Endothelial cell of umbilical vein (primary cell): ENCODE measurements at regions not wholly inside any gene's neighbourhood (a gene's known extent, or its start where the extent isn't known, plus 50 kb on each side); places are given as distances from the start of the nearest gene placed in this dataset.

Source experiments
- BruUV-seq: library from RNA; stranded (reverse); fragments of 400-500 nt; replicated peaks from 2 replicates; lab custom pipeline; 2021; lab: Mats Ljungman, UMichigan
- CTCF ChIA-PET: fragments of 300-600, 350-600 bp; sonication (Branson Sonifier 250); formaldehyde crosslinking; loops from one replicate; lab custom pipeline; 2021; ENCODE audit warnings: antibody characterized with exemption, inconsistent platforms; lab: Charles Lee
- POLR2A ChIA-PET: fragments of 300-600, 350-600 bp; sonication (Branson Sonifier 250); formaldehyde crosslinking; loops from one replicate; lab custom pipeline; 2021; ENCODE audit warnings: antibody characterized with exemption, inconsistent platforms; lab: Charles Lee
- DNase-seq: peaks from one replicate; pipeline ENCODE4 v3.0.0-alpha.2; 2011; ENCODE audit warnings: low read depth, low spot score
- FAIRE-seq: peaks from 2 replicates; lab custom pipeline; 2011; peaks lifted over from hg19 to GRCh38; lab: Jason Lieb, UNC
- H2AFZ ChIP-seq: 2 replicates; pipeline ENCODE4 v1.6.0; 2012; ENCODE audit warnings: low read depth, low read length, control low read depth, inconsistent platforms
- H3K27ac ChIP-seq: 2 replicates; pipeline ENCODE4 v1.5.1; 2011; ENCODE audit warnings: low read depth, mild to moderate bottlenecking, control low read depth, low read length, moderate library complexity; ENCODE audit not compliant: insufficient read depth
- H3K27me3 ChIP-seq, 2 experiments: 2 replicates each; pipeline versions ENCODE4 v1.6.0 to v1.6.1; 2011; ENCODE audit warnings: low read length in 2 of 2, mixed read lengths in 1 of 2; ENCODE audit not compliant: control insufficient read depth in 2 of 2, insufficient read depth in 2 of 2
- H3K36me3 ChIP-seq, 2 experiments: 2 replicates in 1 of 2; 3 replicates in 1 of 2; pipeline ENCODE4 v1.5.1; 2011; ENCODE audit warnings: low read length in 2 of 2, mild to moderate bottlenecking in 1 of 2, moderate library complexity in 1 of 2; ENCODE audit not compliant: control insufficient read depth in 2 of 2, insufficient read depth in 2 of 2; ENCODE audit errors: extremely low read depth in 1 of 2
- H3K4me1 ChIP-seq: 3 replicates; pipeline ENCODE4 v1.5.1; 2011; ENCODE audit warnings: mild to moderate bottlenecking, low read length; ENCODE audit not compliant: control insufficient read depth, insufficient read depth; ENCODE audit errors: extremely low read depth
- H3K4me2 ChIP-seq: 2 replicates; pipeline ENCODE4 v1.6.1; 2011; ENCODE audit warnings: low read length, control low read depth, mixed read lengths; ENCODE audit not compliant: insufficient read depth
- H3K4me3 ChIP-seq, 3 experiments: fragments of 200-600 bp in 1 of 3; sonication (generic), shearing (Covaris generic) in 1 of 3; replicated peaks in 1 of 3; 2 replicates each; pipeline ENCODE4 v1.5.1; 2011 to 2016; ENCODE audit warnings: control low read depth in 3 of 3, low read length in 3 of 3, mild to moderate bottlenecking in 2 of 3, inconsistent platforms in 1 of 3, low read depth in 1 of 3, moderate library complexity in 1 of 3; ENCODE audit not compliant: insufficient read depth in 1 of 3
- H3K79me2 ChIP-seq: 2 replicates; pipeline ENCODE4 v1.6.0; 2012; ENCODE audit warnings: low read length, inconsistent platforms; ENCODE audit not compliant: control insufficient read depth, insufficient read depth
- H3K9ac ChIP-seq: replicated peaks from 2 replicates; pipeline ENCODE3; 2011; ENCODE audit warnings: low read length, control low read depth; ENCODE audit not compliant: insufficient read depth; ENCODE audit errors: extremely low read depth
- H3K9me1 ChIP-seq: replicated peaks from 3 replicates; pipeline ENCODE4 v1.6.0; 2011; ENCODE audit warnings: mild to moderate bottlenecking, low read length; ENCODE audit not compliant: control insufficient read depth, insufficient read depth; ENCODE audit errors: extremely low read depth
- H3K9me3 ChIP-seq: replicated peaks from 2 replicates; pipeline ENCODE4 v1.5.1; 2012; ENCODE audit warnings: low read length, inconsistent platforms; ENCODE audit not compliant: control insufficient read depth, insufficient read depth
- H4K20me1 ChIP-seq: replicated peaks from 2 replicates; pipeline ENCODE3; 2011; ENCODE audit warnings: mild to moderate bottlenecking, low read length; ENCODE audit not compliant: control insufficient read depth, insufficient read depth; ENCODE audit errors: extremely low read depth
- CTCF ChIP-seq, 2 donors: IDR thresholded peaks; 1 replicate in 1 of 2; 2 replicates in 1 of 2; pipeline ENCODE4 v1.5.1; 2011; ENCODE audit warnings: low read length in 2 of 2, mild to moderate bottlenecking in 2 of 2, moderate library complexity in 2 of 2, control low read depth in 1 of 2, inconsistent platforms in 1 of 2, low read depth in 1 of 2; ENCODE audit not compliant: insufficient read depth in 1 of 2; ENCODE audit errors: extremely low read depth in 1 of 2
- EZH2 ChIP-seq: IDR thresholded peaks from 2 replicates; pipeline ENCODE4 v1.6.1; 2012; ENCODE audit warnings: borderline replicate concordance, low read depth, mild to moderate bottlenecking, moderate library complexity, low read length, inconsistent platforms; ENCODE audit not compliant: severe bottlenecking
- FOS ChIP-seq: IDR thresholded peaks from 2 replicates; pipeline ENCODE4 v1.6.1; 2011; ENCODE audit warnings: mild to moderate bottlenecking, low read length, moderate library complexity, borderline replicate concordance; ENCODE audit not compliant: insufficient read depth
- GATA2 ChIP-seq: IDR thresholded peaks from 2 replicates; pipeline ENCODE4 v1.7.0; 2011; ENCODE audit warnings: low read depth, mild to moderate bottlenecking, moderate library complexity, mixed read lengths, low read length; ENCODE audit not compliant: insufficient read length, insufficient read depth
- JUN ChIP-seq: IDR thresholded peaks from 2 replicates; pipeline ENCODE4 v1.6.1; 2011; ENCODE audit warnings: borderline replicate concordance, low read depth; ENCODE audit not compliant: insufficient read length, insufficient read depth
- MAX ChIP-seq: IDR thresholded peaks from 2 replicates; pipeline ENCODE4 v1.6.1; 2011; ENCODE audit not compliant: insufficient read depth, insufficient read length
- MYC ChIP-seq: IDR thresholded peaks from one replicate; pipeline ENCODE4 v1.6.1; 2011; ENCODE audit warnings: mild to moderate bottlenecking, low read depth, low read length
- POLR2A ChIP-seq: IDR thresholded peaks from 2 replicates; pipeline ENCODE4 v1.6.1; 2012; ENCODE audit warnings: low read depth, mild to moderate bottlenecking, control low read depth, low read length
- POLR2AphosphoS5 ChIP-seq: IDR thresholded peaks from 2 replicates; pipeline ENCODE4 v1.6.1; 2012; ENCODE audit warnings: low read depth, mild to moderate bottlenecking, control low read depth, low read length, moderate library complexity; ENCODE audit not compliant: insufficient read depth
- dilution Hi-C: fragments of 300-500 bp; cut with MboI; formaldehyde crosslinking; loops from one replicate; pipeline ENCODE4 v1.15.0; 2019; ENCODE audit warnings: low sequenced_read_pairs; ENCODE audit not compliant: extremely low pct_ligation_motif_present
- intact Hi-C: fragments of 100-400 bp; cut with micrococcal nuclease; formaldehyde crosslinking; loops from one replicate; pipeline ENCODE4 v1.10.0; 2022

- no peak for DNase-seq
- no peak for FAIRE-seq
- ChIA-PET CTCF (no interaction called here), POLR2A (no interaction called here)
- H3K9ac ChIP-seq = no peak overlapping the region
- TF ChIP-seq CTCF (IDR thresholded peaks at IDR 0.05; ENCODE audit: extremely low read depth in 1 of 2, insufficient read depth in 1 of 2, low read depth in 1 of 2, low read length in 2 of 2) (no peak), POLR2A (no peak)
- H3K4me1 ChIP-seq = no peaks in the 10 kb centered on the region
- H3K27ac ChIP-seq = no peak overlapping the region
- H3K9me1 ChIP-seq = no peaks in the 10 kb centered on the region
- no peaks in the 10 kb centered on the region for H3K9me3 ChIP-seq
- H3K4me2 ChIP-seq = no peak overlapping the region
- BruUV-seq = no TSS peak
- intact Hi-C loops = no loop called here
- H3K4me3 ChIP-seq = no peak overlapping the region
- no peak overlapping the region for H2AFZ ChIP-seq
- dilution Hi-C loops = no loop called here
- no peaks in the 10 kb centered on the region for H3K36me3 ChIP-seq
- no peaks in the 10 kb centered on the region for H3K27me3 ChIP-seq
- H3K79me2 ChIP-seq = no peaks in the 10 kb centered on the region
- H4K20me1 ChIP-seq = no peaks in the 10 kb centered on the region
These were observed 672.4 kb downstream of the HTR1B start for GRCh38 chr6:76790881-76791280.

GRCh38 chr6:76790045-76790796 lies 673.1 kb downstream of the HTR1B start:
- TF ChIP-seq POLR2AphosphoS5 (no peak), CTCF (IDR thresholded peaks at IDR 0.05; ENCODE audit: extremely low read depth in 1 of 2, insufficient read depth in 1 of 2, low read depth in 1 of 2, low read length in 2 of 2) (no peak), EZH2 (no peak), MYC (no peak), JUN (no peak), GATA2 (no peak), FOS (no peak), MAX (no peak), POLR2A (no peak)
- dilution Hi-C loops (no loop called here), intact Hi-C loops (no loop called here)
- POLR2A ChIA-PET = no interaction called here
- no peaks in the 10 kb centered on the region for H3K79me2 ChIP-seq
- no peaks in the 10 kb centered on the region for H4K20me1 ChIP-seq
- BruUV-seq = no TSS peak
- no peaks in the 10 kb centered on the region for H3K27me3 ChIP-seq
- no peak overlapping the region for H3K27ac ChIP-seq
- H2AFZ ChIP-seq = no peak overlapping the region
- no peaks in the 10 kb centered on the region for H3K36me3 ChIP-seq
- no peak overlapping the region for H3K9ac ChIP-seq
- FAIRE-seq (no peak), DNase-seq (no peak)
- no peak overlapping the region for H3K4me2 ChIP-seq
- H3K9me3 ChIP-seq = no peaks in the 10 kb centered on the region
- H3K4me3 ChIP-seq = no peak overlapping the region
- no peaks in the 10 kb centered on the region for H3K4me1 ChIP-seq
- CTCF ChIA-PET = no interaction called here
- H3K9me1 ChIP-seq = no peaks in the 10 kb centered on the region
